Non-pigmented ciliary epithelial cell (primary cell): ENCODE measurements at regions not wholly inside any gene's neighbourhood (a gene's known extent, or its start where the extent isn't known, plus 50 kb on each side); places are given as distances from the start of the nearest gene placed in this dataset.
"Not testable (repeated sequence)": the region's sequence is repeated elsewhere in the genome, so short reads cannot be mapped to it uniquely, and the experiment has no call there.

Experiments
- DNase-seq: peaks from one replicate; pipeline ENCODE4 v3.0.0-alpha.2; 2010; ENCODE audit warnings: low read depth

DNA sequence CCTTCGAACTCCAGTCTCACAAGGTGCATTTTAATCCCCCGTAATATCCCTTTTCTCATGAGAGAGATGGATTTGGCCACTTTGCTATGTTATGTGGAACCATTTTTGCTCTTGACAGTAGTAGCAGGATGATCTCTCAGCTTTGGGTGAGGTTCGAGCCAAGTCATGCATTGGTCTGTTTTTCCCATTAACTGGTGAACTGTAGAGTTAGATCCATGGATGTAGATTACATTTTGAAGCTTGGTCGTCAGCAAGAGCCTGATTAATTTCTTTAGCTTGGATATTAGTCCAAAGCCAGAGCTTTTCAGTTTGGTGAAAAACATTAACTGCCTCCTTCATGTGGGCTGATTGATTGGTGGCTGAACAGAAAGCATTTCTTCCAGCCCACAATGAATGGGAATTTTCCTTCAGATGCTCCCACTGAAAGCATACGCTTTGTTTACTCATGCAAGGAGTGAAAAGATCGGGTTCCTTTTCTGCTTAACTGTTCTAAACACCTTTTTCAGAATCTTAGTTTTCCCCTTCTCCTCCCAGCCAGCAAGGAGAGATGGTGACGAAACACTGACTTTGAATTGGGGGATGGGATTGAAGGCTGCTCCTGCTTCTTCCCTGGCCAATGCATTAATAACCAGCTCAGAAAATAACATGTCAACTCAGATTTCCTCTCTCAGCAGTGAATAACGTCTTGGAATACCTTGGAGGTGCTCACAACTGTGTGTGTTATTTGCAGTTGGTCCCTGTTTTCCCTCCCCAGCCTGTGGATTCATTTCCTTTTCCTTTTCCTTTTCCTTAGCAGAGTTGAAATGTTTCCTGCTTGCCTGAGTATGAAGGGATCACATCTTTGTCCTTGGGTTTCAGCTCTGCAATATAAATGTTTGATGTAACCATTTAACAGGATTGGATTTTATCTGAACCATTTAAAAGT lies 351.8 kb upstream of the FZD8 start:
- DNase-seq, result no peak

DNA sequence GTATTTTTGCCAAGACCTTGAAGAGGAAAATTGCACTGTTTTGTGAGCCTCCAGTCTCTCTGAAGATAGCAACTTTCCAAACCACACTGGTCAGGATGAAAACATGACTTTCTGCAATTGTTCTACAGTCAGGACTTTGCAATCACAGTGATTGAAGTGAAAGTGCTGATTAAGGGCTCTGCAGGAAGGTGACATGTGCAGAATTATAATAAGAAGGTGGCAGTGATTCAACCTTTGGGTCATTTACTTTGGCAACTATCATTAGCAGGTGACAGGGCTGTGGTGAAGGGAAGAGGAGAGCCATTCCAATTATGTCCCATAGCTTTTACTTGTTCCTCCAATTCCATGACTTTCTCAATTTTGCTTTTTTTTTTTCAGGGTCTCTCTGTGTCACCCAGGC lies 350.0 kb upstream of the FZD8 start:
- no peak for DNase-seq

DNA sequence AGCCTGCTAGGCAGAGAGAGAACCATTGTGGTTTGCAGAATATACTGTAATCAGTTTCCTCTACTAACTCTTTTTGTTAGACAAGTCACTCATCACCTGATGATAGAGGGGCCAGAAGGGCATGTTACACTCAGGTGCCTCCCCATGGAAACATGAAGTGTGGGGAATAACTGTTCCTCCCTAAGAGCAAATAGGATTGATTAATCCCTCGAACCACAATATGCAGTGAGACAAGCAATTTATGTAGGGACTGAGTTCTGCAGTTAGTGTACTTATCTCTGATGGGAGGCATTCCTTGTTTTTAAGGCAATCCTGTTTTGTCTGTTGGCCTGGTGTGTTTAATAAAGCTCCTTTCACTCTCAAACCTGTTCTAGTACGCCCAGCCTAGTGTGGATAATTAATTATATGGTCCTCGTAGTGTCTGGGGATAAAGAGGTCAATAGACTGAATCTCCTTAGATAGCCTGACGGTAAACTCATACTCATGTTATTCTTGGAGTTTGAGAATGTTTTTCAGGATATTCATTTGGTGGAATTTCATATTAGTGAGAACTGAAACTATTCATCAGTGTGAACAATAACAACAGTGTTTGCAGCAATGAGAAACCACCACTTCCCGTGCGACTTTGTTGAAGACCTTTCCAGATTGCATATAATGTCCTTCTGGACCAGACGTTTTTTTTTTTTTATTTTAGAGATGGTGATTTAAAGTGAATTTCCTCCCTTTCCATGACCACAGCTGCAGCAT lies 344.8 kb upstream of the FZD8 start:
- DNase-seq, result no peak

DNA sequence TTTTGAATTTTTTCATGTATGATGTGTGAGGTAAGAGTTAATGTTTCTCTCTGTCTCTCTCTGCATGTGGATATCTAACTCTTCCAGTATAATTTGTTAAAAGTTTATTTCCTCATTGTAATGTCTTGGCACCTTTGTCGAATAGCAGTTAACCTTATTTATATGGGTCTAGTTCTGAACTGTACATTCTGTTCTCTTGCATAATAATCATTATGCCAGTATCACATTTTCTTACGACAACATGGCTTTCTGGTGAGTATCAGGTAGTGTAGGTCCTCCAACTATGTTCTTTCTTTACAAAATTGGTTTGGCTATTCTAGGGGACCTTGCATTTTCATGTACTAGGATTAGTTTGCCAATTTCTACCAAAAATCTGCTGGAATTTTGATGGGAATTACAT lies 337.0 kb upstream of the FZD8 start:
- DNase-seq, result no peak

DNA sequence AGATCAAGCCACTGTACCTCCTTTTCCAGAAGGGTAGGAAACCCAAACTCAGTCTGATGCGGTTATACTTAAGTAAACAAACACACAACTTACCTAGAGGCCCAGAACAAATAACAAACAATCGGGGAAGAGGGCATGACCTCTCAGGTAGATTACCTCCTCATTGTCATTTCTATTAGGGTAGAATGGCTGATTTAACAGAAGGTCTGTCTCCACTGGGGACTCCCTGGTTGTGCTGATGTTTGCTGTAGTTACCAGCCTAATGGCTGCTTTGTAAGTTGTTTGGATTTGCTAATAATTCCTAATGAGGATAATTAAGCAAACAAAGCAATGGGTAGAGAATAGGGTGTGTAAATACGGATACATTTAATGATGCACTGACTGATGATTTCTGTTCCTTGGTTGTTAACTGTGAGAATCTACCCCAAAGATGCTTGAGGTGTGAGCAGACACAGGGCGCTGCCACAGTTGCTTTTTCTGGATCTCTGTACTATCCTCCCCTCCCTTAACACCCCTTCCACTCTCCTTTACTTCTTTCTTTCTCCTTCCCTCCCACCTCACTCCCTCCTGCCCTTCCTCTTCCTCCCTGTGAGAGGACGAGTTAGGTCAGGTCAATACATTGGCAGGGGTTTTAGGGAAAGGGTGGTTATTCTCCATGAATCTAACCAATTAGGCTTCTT lies 332.0 kb upstream of the FZD8 start:
- not testable (repeated sequence) for DNase-seq

DNA sequence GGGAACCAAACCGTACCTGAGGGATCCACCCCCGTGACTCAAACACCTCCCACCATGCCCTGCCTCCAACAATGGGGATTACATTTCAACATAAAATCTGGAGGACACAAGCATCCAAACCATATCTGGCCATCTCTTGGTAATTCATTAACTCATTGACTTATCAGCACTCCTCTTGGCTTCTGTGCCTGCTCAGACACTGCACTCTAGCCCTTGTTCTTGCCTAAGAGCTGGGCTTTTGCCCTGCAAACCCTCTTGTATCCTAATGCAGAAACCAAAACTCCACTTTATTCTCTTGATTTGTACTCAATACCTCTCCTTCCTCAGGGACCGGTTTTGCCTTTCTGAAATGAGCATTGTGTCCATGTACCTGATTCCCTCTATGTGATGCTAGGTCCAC lies 330.2 kb upstream of the FZD8 start:
- DNase-seq, result no peak

DNA sequence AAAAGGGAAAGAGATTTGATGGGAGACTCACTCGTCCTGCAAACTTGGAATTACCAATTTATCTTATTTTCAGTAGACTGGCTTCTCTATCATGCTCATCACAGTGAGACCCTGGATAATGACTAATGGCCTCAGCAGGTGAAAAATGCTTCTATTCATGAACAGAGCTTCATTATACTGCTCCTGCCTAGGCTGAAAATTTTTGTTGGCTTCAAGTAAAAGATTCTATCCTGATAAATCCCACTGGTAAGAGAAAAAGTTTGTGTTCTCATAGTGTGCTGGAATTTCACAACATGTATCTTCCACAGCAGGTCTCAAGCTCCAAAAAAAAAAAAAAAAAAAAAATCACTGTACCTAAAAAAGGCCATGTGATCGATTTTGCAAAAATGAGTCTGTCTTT lies 329.3 kb upstream of the FZD8 start:
- no peak for DNase-seq

DNA sequence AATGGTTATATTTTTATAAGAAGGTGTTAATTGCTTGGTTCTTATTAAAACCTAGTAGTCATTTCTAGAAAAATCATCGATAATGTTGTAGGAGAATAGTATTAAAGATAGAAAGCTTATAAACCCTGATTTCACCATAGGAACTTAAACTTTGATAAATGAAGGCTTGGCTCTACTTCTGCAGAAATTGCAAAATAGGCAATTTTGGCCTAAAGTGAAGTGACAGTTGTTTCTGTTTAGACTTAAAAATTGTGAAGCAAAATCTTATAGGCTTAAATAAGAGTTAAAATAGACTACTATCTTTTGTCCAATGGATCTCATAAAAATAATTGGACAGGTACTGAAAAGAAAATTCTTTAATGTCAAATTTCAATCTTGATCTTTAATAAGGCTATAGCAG lies 321.6 kb upstream of the FZD8 start:
- no peak for DNase-seq

DNA sequence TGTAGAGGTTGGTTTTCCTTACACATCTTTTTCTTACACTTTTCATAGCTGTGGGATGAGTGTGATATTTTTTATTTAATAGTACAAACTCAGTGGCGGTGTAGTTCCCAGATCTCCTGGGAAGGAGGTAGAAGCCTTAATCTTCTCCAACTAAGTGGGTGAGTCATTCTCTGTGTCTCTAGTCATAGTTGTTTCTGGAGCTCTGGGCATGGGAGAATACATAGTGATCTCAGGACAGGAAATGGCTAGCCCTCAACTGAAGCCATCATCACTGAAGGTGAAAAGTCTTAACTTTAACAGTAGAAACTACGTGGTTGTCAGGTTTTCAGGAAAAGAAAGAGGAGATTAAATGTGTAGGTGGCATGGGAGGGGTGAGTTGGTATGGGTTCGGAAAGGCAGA lies 319.4 kb upstream of the FZD8 start:
- DNase-seq, result peak; percentile 27

DNA sequence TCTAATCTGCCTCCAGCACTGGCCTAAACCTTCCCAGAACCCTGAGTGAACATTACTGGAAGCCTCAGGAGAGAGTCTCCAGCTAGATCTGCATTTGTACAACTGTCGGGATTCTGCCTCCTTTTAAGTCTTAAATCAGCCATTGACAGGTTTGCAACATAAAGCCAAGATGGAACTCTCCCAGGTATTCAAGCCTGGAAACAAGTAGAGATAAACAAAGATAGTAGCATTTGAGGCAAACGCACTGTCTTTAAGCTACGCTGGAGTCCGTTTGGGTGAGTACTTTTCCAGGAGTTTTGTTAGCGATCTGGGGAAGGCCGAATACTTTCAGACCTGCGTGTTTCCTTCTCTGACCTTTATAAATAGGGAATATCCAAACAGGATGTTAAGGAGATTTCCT lies 317.2 kb upstream of the FZD8 start:
- DNase-seq, result no peak

DNA sequence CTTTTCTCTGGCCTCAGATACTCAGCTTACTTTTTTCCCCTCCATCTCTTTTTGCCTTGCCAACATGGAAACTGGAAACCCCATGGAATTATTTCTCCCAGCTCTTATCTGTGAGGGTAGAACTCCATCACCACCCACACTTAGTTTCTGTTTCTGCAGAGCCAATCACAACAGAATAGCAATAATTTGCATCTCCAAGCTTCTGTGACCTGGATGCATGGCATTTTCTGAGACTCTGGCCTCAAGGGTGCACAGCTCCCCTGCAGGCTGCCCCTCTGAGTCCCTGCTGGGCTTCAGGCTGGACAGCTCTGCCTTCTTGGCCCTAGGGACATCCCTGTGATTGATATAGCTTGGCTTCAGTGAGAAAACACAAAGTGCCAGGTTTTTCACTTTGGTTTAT lies 316.5 kb upstream of the FZD8 start:
- not testable (repeated sequence) for DNase-seq

DNA sequence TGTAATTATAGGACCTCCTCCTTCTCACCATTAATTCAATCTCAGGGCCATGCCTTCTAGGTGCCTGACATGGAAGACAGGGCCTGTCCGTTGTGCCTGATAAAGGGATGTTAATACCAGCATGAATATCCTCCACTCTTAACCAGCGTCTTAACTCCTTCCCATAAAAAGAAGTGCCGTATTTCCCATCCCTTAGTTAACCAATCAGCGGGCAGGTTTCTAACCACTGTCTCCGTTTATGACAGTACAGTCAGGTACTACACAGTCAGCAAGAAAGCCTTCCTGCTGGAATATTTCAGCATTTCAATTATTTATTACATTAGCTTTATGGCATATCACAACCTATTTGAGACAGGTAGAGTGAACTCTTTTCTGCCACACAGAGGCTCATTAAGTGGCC lies 308.6 kb upstream of the FZD8 start:
- DNase-seq, result no peak

DNA sequence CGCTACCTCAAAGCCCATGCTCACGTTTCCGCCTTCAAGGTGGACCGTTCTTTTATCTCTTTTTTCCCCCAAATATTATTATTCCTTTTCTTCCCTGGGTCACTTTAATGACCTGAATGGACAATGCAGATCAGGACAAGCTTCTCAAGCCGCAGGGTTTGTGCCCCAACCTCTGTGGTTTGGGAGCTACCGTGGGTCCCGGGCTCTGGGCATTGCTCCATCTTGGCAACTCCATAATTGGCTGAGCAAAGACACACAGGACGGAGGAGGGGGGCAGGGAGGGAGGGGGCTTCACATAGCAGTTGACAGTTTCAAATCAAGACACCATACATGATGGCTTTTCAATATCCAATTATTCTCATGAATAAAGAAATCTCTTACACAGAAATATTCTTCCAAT lies 308.1 kb upstream of the FZD8 start:
- DNase-seq, result no peak

DNA sequence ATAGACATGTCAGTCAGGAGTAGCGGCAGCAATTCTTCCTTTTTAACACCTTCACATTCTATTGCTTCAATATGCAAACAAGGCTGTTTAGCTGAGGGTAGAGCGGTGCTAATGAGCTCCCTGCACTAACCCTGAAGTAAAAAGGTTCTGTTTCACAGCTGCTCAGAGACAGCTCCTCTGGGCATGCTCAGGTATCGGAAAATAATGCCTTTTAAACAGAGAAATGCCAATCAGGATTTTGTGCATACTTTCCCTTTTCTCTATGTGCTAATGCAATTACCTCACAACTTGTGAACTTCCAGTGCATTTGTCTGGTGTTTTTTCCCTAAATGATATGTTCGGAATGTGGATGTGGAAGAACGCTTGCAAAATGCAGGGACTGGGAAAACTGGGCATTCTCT lies 307.7 kb upstream of the FZD8 start:
- DNase-seq, result no peak

DNA sequence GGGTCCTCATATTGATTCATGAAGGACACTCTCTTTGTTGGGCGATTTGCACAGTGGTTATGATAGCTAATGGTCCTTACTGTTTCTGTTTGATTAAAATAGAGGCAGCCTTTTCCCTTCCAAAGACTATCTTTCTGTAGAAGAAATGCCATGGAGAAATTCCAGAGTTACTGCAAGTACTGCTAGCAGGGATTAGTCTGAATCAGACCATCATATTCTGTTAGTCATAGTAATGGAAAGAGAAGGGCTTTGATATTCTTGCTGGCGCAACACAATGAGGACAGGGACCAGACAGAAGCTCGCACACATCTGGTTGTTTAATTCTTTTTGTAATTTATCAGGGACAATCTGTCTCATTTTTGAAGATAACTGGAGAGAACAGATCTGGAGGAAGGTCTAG lies 304.5 kb upstream of the FZD8 start:
- no peak for DNase-seq

DNA sequence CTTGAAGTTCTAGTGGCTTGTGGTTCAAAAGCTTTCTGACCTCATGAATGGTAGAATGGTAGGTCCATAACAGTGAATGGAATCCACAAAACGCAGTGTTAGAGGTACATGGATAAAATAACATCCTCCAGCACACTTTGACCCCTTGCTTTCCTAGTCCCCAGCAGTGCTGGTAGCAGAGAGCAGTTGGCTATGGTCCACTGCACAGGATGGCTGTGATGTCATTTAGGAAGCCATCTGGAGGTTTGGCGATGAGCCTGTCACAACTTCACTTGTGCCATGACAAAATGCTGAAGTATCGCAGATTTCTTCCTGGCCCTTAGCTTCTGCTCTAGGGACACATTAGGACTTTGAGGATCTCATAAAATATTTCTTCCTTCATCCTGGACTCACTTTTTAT lies 300.0 kb upstream of the FZD8 start:
- no peak for DNase-seq

DNA sequence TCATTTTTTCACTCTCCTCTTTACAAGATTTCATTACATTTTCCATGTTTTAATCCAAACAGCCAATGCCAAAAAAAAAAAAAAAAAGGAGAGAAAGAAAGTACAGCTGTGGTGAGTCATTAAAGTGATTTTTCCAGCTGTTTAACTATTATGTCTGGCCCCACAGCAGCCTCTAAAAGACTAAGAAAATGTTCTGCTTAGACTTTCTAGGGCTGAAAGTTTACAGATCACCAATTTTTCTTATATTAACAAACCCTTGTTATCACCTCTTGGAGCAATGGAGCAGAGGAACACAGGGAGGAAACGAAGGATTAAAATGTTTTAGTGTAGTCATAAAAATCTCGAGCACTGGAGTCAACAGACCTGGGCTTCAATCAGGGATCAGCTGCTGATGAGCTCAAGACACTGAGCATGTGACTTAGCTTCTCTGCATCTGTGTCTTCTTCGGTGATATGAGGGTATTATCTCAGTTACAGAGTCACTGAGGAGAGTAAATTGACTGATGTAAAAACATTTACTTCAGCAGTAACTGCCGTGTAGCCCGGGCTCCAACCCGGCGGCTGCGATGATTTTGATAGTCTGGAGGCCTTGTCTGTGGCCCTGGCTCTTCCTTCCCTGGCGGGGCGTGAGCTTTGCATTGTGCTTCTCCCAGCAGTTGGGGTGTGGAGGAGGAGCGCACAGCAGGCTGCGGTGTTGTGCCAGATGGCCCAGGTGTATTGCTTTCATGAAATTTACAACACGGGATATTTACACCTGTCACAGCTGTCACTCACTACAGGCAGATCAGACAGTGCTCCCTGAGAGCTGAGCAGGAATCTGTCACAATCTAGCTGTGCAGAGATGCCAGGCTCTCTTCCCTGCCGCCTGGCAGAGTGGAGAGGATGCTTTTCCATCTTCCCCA lies 298.3 kb upstream of the FZD8 start:
- DNase-seq, result no peak

DNA sequence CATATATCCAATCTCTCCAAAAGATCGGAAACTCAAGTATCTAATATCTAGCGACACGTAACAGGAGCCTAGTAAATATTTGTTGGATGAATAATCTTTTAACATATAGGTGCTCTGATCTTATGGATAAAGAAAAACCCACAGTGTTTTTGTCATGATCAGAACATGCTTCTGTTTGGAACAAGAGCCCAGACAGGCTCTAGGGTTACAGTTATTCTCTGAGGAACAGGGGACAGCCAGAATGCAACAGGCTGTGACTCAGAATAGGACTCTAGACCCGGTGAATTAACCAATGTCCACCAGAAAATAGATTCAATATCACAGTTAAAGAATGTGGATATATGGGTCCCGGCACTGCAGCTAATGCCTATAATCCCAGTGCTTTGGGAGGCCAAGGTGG lies 296.1 kb upstream of the FZD8 start:
- no peak for DNase-seq

DNA sequence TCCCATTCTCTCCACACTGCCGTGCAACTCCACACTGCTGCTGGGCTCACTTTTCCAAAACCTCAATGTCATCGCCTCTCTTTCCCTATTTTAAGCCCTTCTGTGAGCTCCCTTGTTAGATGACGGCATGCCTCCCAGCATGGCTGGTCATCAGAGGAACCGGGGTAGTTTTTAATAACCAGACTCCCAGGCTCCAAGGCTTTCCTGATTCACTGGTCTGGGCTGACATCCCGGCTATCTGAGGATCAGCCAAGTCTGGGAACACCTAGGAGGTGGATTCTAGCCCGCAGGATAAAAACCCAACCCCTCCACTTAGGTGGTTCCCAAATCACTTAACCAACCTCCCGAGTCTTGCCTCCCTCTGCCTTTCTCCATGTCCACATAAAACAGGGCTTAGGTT lies 295.4 kb upstream of the FZD8 start:
- DNase-seq, result no peak

DNA sequence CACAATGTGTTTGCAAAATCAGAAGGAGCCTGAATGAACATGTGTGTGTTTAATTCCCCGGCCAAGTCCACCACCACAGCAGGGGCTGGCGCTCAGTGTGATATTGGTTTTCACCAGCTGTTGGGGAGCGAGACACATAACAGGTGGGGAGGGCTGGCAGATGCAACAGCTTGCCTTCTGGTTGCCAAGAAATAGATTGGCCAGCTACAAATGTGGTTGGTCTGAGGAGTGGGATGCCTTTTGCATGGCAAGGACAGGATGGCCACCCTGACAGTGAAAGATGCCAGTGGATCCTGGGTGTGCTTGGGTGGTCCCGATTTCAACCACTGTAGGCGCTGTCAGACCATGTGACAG lies 292.5 kb upstream of the FZD8 start:
- no peak for DNase-seq

DNA sequence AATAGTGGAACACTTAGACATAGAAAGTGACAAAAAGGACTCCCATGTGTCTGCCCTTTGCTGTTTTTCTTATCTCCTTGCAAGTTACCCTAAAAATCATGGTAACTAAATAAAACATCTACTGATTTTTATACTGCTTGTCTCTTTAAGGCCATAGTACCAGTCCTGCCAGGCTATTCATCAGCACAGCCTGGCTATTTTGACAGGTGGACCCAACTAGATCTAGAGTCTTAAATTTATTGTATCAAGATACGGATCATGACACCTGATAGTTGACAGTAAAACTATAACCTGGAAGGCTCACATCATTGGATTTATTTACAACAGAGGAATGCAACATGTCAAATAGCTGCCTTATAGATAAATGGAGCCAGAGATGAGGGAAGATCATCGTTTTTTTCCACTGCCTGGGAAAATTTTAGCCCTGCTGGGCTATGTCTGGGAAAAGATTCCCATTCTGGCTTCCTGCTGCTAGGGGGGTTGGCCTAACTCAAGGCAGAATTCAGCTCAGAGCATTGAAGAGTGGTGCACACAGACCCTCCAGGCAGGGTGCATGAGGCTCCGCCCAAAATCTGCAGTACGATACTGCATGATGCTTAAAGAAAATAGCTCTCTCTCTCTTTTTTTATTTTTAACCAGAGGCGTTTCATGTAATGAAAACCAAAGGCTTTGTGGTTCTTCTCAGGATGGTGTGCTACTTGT lies 292.0 kb upstream of the FZD8 start:
- DNase-seq, result no peak
